ENCODE measurements at regions not wholly inside any gene's neighbourhood (a gene's known extent, or its start where the extent isn't known, plus 50 kb on each side); places are given as distances from the start of the nearest gene placed in this dataset.
A peak's percentile ranks its signal among the peaks of the same experiment; 100 is the strongest.

- no peaks in the 10 kb centered on the region for H3K9me3 ChIP-seq (ENCODE audit: low read length)
- no peak overlapping the region for H2AFZ ChIP-seq (ENCODE audit: low read length)
- TF ChIP-seq CTCF (CRISPR knock-in tag; IDR thresholded peaks at IDR 0.05) = peak; percentile 37; the same call in 1 of the 2 replicates
- TF ChIP-seq TCF12 (IDR thresholded peaks at IDR 0.05) = no peak
- no peak for TF ChIP-seq TCF12 (CRISPR knock-in tag; IDR thresholded peaks at IDR 0.05)
- peak; percentile 40 for TF ChIP-seq STAG1 (CRISPR knock-in tag; IDR thresholded peaks at IDR 0.05)
- no peaks in the 10 kb centered on the region for H3K4me1 ChIP-seq (ENCODE audit: insufficient read depth, low read length)
- H3K4me3 ChIP-seq (replicated peaks in 1 of 3; ENCODE audit: insufficient read depth in 1 of 3, low read depth in 2 of 3, low read length in 3 of 3) = no peak overlapping the region
- no peaks in the 10 kb centered on the region for H3K36me3 ChIP-seq (replicated peaks in 1 of 2; ENCODE audit: control insufficient read depth in 1 of 2, insufficient read depth in 2 of 2, low read length in 2 of 2)
- FAIRE-seq (no peak), ATAC-seq (no peak), DNase-seq (ENCODE audit: low spot score) (no peak)
- POLR2A ChIA-PET = no interaction called here
- WGBS (ENCODE audit: low lambda C conversion rate) = 12% methylated on average over 2 of the region's 2 CpGs
- no peak overlapping the region for H3K27ac ChIP-seq (ENCODE audit: extremely low read length, insufficient read depth, low read length)
- no peaks in the 10 kb centered on the region for H4K20me1 ChIP-seq (ENCODE audit: insufficient read depth, low read length)
- H3K4me2 ChIP-seq (ENCODE audit: low read depth, low read length) = no peak overlapping the region
- H3K27me3 ChIP-seq (ENCODE audit: control insufficient read depth in 1 of 2, insufficient read depth in 2 of 2, low read length in 2 of 2) = no peaks in the 10 kb centered on the region
- CTCF ChIA-PET (ENCODE audit: low intra/inter-chr PET ratio, low total read pairs) = no interaction called here
- no TSS peak for BruUV-seq (replicated peaks)
- no peaks in the 10 kb centered on the region for H3K79me2 ChIP-seq (ENCODE audit: insufficient read depth, low read length)
- intact Hi-C loops (cut with micrococcal nuclease; ENCODE audit: unreplicated experiment) = no loop called here
- no peak overlapping the region for H3K9ac ChIP-seq (ENCODE audit: insufficient read depth, low read depth, low read length)
- in situ Hi-C loops (cut with HindIII; ENCODE audit: extremely low pct_ligation_motif_present, low pct_unique_long_range_greater_than_20kb) = no loop called here
Measured at GRCh38 chrX:125998432-125998831, 167.7 kb downstream of the DCAF12L2 start.

GRCh38 chrX:126027229-126027628 is 138.9 kb downstream of the DCAF12L2 start:
- CTCF ChIA-PET (ENCODE audit: low intra/inter-chr PET ratio, low total read pairs) = no interaction called here
- no CpG with 5 or more reads among the region's 3 CpGs for WGBS (ENCODE audit: low lambda C conversion rate)
- FAIRE-seq = no peak

More at GRCh38 chrX:126027229-126027628, 138.9 kb downstream of the DCAF12L2 start:
- no peaks in the 10 kb centered on the region for H3K36me3 ChIP-seq (replicated peaks in 1 of 2; ENCODE audit: control insufficient read depth in 1 of 2, insufficient read depth in 2 of 2, low read length in 2 of 2)
- intact Hi-C loops (cut with micrococcal nuclease; ENCODE audit: unreplicated experiment) (no loop called here), in situ Hi-C loops (cut with HindIII; ENCODE audit: extremely low pct_ligation_motif_present, low pct_unique_long_range_greater_than_20kb) (no loop called here)
- H3K4me2 ChIP-seq (ENCODE audit: low read depth, low read length) = no peak overlapping the region
- ATAC-seq = no peak
- no peak for TF ChIP-seq MAX (IDR thresholded peaks at IDR 0.05)
- TF ChIP-seq ZNF839 (CRISPR knock-in tag; IDR thresholded peaks at IDR 0.05; ENCODE audit: borderline replicate concordance) = no peak
- TF ChIP-seq ZNF891 (CRISPR knock-in tag; IDR thresholded peaks at IDR 0.05) = no peak
- TF ChIP-seq ZNF143 (CRISPR knock-in tag; IDR thresholded peaks at IDR 0.05) = no peak
- TF ChIP-seq ZNF619 (CRISPR knock-in tag; IDR thresholded peaks at IDR 0.05) = no peak
- TF ChIP-seq MEF2D (CRISPR knock-in tag; IDR thresholded peaks at IDR 0.05) = no peak
- H3K27me3 ChIP-seq (ENCODE audit: control insufficient read depth in 1 of 2, insufficient read depth in 2 of 2, low read length in 2 of 2) = no peaks in the 10 kb centered on the region
- no peak overlapping the region for H3K9ac ChIP-seq (ENCODE audit: insufficient read depth, low read depth, low read length)
- H3K27ac ChIP-seq (ENCODE audit: extremely low read length, insufficient read depth, low read length) = no peak overlapping the region
- no peak overlapping the region for H2AFZ ChIP-seq (ENCODE audit: low read length)
- H3K9me3 ChIP-seq (ENCODE audit: low read length) = no peaks in the 10 kb centered on the region; the same call in 1 of the 2 replicates
- BruUV-seq (replicated peaks) = no TSS peak
- H3K79me2 ChIP-seq (ENCODE audit: insufficient read depth, low read length) = no peaks in the 10 kb centered on the region
- POLR2A ChIA-PET = no interaction called here
- no peak for DNase-seq (ENCODE audit: low spot score)
- no peaks in the 10 kb centered on the region for H4K20me1 ChIP-seq (ENCODE audit: insufficient read depth, low read length)
- H3K4me1 ChIP-seq (ENCODE audit: insufficient read depth, low read length) = no peaks in the 10 kb centered on the region
- no peak overlapping the region for H3K4me3 ChIP-seq (replicated peaks in 1 of 3; ENCODE audit: insufficient read depth in 1 of 3, low read depth in 2 of 3, low read length in 3 of 3)
